ENCODE measurements at regions not wholly inside any gene's neighbourhood (a gene's known extent, or its start where the extent isn't known, plus 50 kb on each side); places are given as distances from the start of the nearest gene placed in this dataset.

GRCh38 chr3:43181202-43181821 is 75.4 kb upstream of the POMGNT2 start:
- no peaks in the 10 kb centered on the region for H3K36me3 Mint-ChIP-seq (ENCODE audit: low read depth)
- WGBS, 2 experiments (ENCODE audit: insufficient coverage in 1 of 2, insufficient read length in 1 of 2), result 89 to 94% methylated on average over 12 to 13 of the region's 13 CpGs

GRCh38 chr3:43180694-43181093 is 74.8 kb upstream of the POMGNT2 start:
- Histone ChIP-seq H3K9ac (ENCODE audit: extremely low read depth, low read length, poor library complexity, severe bottlenecking) (no peak overlapping the region), H3K9me3 (ENCODE audit: control insufficient read depth, low read length) (no peaks in the 10 kb centered on the region), H3K27me3 (ENCODE audit: control insufficient read depth, insufficient read depth, low read length, poor library complexity, severe bottlenecking) (no peaks in the 10 kb centered on the region), H3K4me3 (ENCODE audit: low read length) (no peak overlapping the region), H3K27ac (ENCODE audit: low read depth, low read length) (no peak overlapping the region), H3K4me1 (ENCODE audit: control insufficient read depth, insufficient read depth, low read length) (no peaks in the 10 kb centered on the region), H3K36me3 (ENCODE audit: control insufficient read depth, insufficient read depth, low read length) (no peaks in the 10 kb centered on the region)
- Mint-ChIP-seq H3K27ac (no peak overlapping the region), H3K4me1 (peaks cover 9% of the 10 kb centered on the region), H3K36me3 (ENCODE audit: low read depth) (no peaks in the 10 kb centered on the region), H3K4me3 (no peak overlapping the region), H3K9me3 (no peaks in the 10 kb centered on the region), H3K27me3 (ENCODE audit: insufficient read depth) (peaks cover 3% of the 10 kb centered on the region)
- peak; percentile 23 for DNase-seq
- no peak for TF ChIP-seq CTCF (conservative IDR thresholded peaks at IDR 0.05)
- WGBS, 2 experiments (ENCODE audit: insufficient coverage in 1 of 2, insufficient read length in 1 of 2), result 89 to 95% methylated on average over 3 to 6 of the region's 6 CpGs

More at GRCh38 chr3:43181202-43181821, 75.4 kb upstream of the POMGNT2 start:
- Mint-ChIP-seq H3K4me3 (no peak overlapping the region), H3K27ac (no peak overlapping the region), H3K27me3 (ENCODE audit: insufficient read depth) (peaks cover 3% of the 10 kb centered on the region), H3K9me3 (no peaks in the 10 kb centered on the region), H3K4me1 (peaks cover 9% of the 10 kb centered on the region)
- Histone ChIP-seq H3K27ac (ENCODE audit: low read depth, low read length) (no peak overlapping the region), H3K27me3 (ENCODE audit: control insufficient read depth, insufficient read depth, low read length, poor library complexity, severe bottlenecking) (no peaks in the 10 kb centered on the region), H3K4me3 (ENCODE audit: low read length) (no peak overlapping the region), H3K36me3 (ENCODE audit: control insufficient read depth, insufficient read depth, low read length) (no peaks in the 10 kb centered on the region), H3K4me1 (ENCODE audit: control insufficient read depth, insufficient read depth, low read length) (no peaks in the 10 kb centered on the region), H3K9ac (ENCODE audit: extremely low read depth, low read length, poor library complexity, severe bottlenecking) (no peak overlapping the region), H3K9me3 (ENCODE audit: control insufficient read depth, low read length) (no peaks in the 10 kb centered on the region)
- no peak for TF ChIP-seq CTCF (conservative IDR thresholded peaks at IDR 0.05)
- peak; percentile 22 for DNase-seq

- H3K27me3 ChIP-seq (ENCODE audit: control insufficient read depth, insufficient read depth, low read length, poor library complexity, severe bottlenecking), result no peaks in the 10 kb centered on the region
- H3K27ac ChIP-seq (ENCODE audit: low read depth, low read length), result no peak overlapping the region
- 89% methylated on average over 3 to 4 of the region's 4 CpGs for WGBS, 2 experiments (ENCODE audit: insufficient coverage in 1 of 2, insufficient read length in 1 of 2)
- Mint-ChIP-seq H3K27me3 (ENCODE audit: insufficient read depth) (peaks cover 3% of the 10 kb centered on the region), H3K27ac (no peak overlapping the region), H3K4me1 (peaks cover 9% of the 10 kb centered on the region), H3K4me3 (no peak overlapping the region), H3K9me3 (no peaks in the 10 kb centered on the region), H3K36me3 (ENCODE audit: low read depth) (no peaks in the 10 kb centered on the region)
- no peaks in the 10 kb centered on the region for H3K36me3 ChIP-seq (ENCODE audit: control insufficient read depth, insufficient read depth, low read length)
- DNase-seq, result peak; percentile 31
- H3K9me3 ChIP-seq (ENCODE audit: control insufficient read depth, low read length), result no peaks in the 10 kb centered on the region
- H3K4me1 ChIP-seq (ENCODE audit: control insufficient read depth, insufficient read depth, low read length), result no peaks in the 10 kb centered on the region
- no peak for TF ChIP-seq CTCF (conservative IDR thresholded peaks at IDR 0.05)
- no peak overlapping the region for H3K4me3 ChIP-seq (ENCODE audit: low read length)
- no peak overlapping the region for H3K9ac ChIP-seq (ENCODE audit: extremely low read depth, low read length, poor library complexity, severe bottlenecking)
Measured at GRCh38 chr3:43180027-43180426, 74.1 kb upstream of the POMGNT2 start.

All from endodermal cell (in vitro differentiated cells).